SK-N-SH treated with all-trans-retinoic acid at 6 μM for 48 hours (cell line): ENCODE measurements at regions not wholly inside any gene's neighbourhood (a gene's known extent, or its start where the extent isn't known, plus 50 kb on each side); places are given as distances from the start of the nearest gene placed in this dataset.

Experiments
- ATAC-seq: fragments of 200-7000 bp; cut with Tn5 transposase; 3 replicates; pipeline ENCODE4 v1.9.1; 2020; ENCODE audit warnings: mild to moderate bottlenecking, moderate library complexity
- BACH2 ChIP-seq: fragments of 250-450 bp; sonication (Bioruptor Pico); IDR thresholded peaks from 2 replicates; pipeline ENCODE4 v1.9.0; 2021; ENCODE audit warnings: mild to moderate bottlenecking, borderline replicate concordance
- ESRRG ChIP-seq: fragments of 250-450 bp; sonication (Bioruptor Pico); IDR thresholded peaks from 2 replicates; pipeline ENCODE4 v1.6.1; 2021; ENCODE audit warnings: mild to moderate bottlenecking
- ISL1 ChIP-seq: fragments of 250-450 bp; sonication (Bioruptor Pico); IDR thresholded peaks from 2 replicates; pipeline ENCODE4 v2.1.2; 2022; ENCODE audit warnings: mild to moderate bottlenecking, moderate library complexity
- RARB ChIP-seq: fragments of 250-450 bp; sonication (Bioruptor Pico); IDR thresholded peaks from 2 replicates; pipeline ENCODE4 v1.8.0; 2021; ENCODE audit warnings: mild to moderate bottlenecking, moderate library complexity
- SNAI2 ChIP-seq: fragments of 250-450 bp; sonication (Bioruptor Pico); IDR thresholded peaks from 2 replicates; pipeline ENCODE4 v1.5.0; 2020; ENCODE audit warnings: mild to moderate bottlenecking, moderate library complexity
- TCF4 ChIP-seq: fragments of 250-450 bp; sonication (Bioruptor Pico); IDR thresholded peaks from 2 replicates; pipeline ENCODE4 v1.8.0; 2021; ENCODE audit warnings: mild to moderate bottlenecking, moderate library complexity, borderline replicate concordance
- ZC3H10 ChIP-seq: fragments of 250-450 bp; sonication (Bioruptor Pico); IDR thresholded peaks from 2 replicates; pipeline ENCODE4 v1.5.1; 2021; ENCODE audit warnings: mild to moderate bottlenecking, moderate library complexity
- ZFP3 ChIP-seq: fragments of 250-450 bp; sonication (Bioruptor Pico); IDR thresholded peaks from 2 replicates; pipeline ENCODE4 v1.5.0; 2020; ENCODE audit warnings: mild to moderate bottlenecking, moderate library complexity
- ZNF565 ChIP-seq: fragments of 450-650 bp; formaldehyde crosslinking; conservative IDR thresholded peaks from 2 replicates; pipeline ENCODE4 v1.5.0; 2020; ENCODE audit warnings: low read depth, mild to moderate bottlenecking, moderate library complexity
- ZNF70 ChIP-seq: fragments of 450-650 bp; formaldehyde crosslinking; IDR thresholded peaks from 2 replicates; pipeline ENCODE4 v1.5.0; 2020; ENCODE audit warnings: mild to moderate bottlenecking, moderate library complexity
- ZNF8 ChIP-seq: fragments of 450-650 bp; formaldehyde crosslinking; IDR thresholded peaks from 2 replicates; pipeline ENCODE4 v1.5.0; 2020; ENCODE audit warnings: mild to moderate bottlenecking, moderate library complexity
- TF ChIP-seq, protein P1 (sequence below): fragments of 250-450 bp; sonication (Bioruptor Pico); IDR thresholded peaks from 2 replicates; pipeline ENCODE4 v1.5.1; 2020; ENCODE audit warnings: low read depth, mild to moderate bottlenecking, moderate library complexity
- TF ChIP-seq, protein P2 (sequence below): fragments of 250-450 bp; sonication (Bioruptor Pico); IDR thresholded peaks from 2 replicates; pipeline ENCODE4 v1.5.1; 2021; ENCODE audit warnings: mild to moderate bottlenecking, moderate library complexity
- TF ChIP-seq, protein P3 (sequence below): fragments of 250-450 bp; sonication (Bioruptor Pico); IDR thresholded peaks from 2 replicates; pipeline ENCODE4 v1.5.0; 2020; ENCODE audit warnings: mild to moderate bottlenecking, moderate library complexity

DNA sequence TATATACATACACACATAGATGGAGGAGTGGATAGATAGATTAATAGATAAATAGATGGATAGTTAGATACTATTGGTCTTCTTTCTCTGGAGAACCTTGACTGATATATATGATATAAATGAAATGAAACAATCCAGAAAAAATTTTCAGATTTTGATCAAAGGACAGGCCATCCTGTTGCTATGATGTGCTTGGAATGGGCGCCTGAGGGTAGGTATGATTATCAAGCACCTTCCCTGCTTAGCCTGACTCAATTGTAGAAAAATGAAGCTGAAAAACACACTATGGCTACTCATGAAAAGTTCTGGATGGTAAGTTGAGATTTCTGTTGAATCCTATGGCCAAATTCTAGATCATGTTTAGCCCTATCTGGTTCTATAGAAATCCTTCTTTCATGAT, 266.5 kb upstream of the KLF4 start:
- TF ChIP-seq SNAI2 (CRISPR knock-in tag) = no peak
- TF ChIP-seq ZNF8 = no peak
- TF ChIP-seq, protein P1, sequence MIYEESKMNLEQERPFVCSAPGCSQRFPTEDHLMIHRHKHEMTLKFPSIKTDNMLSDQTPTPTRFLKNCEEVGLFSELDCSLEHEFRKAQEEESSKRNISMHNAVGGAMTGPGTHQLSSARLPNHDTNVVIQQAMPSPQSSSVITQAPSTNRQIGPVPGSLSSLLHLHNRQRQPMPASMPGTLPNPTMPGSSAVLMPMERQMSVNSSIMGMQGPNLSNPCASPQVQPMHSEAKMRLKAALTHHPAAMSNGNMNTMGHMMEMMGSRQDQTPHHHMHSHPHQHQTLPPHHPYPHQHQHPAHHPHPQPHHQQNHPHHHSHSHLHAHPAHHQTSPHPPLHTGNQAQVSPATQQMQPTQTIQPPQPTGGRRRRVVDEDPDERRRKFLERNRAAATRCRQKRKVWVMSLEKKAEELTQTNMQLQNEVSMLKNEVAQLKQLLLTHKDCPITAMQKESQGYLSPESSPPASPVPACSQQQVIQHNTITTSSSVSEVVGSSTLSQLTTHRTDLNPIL (CRISPR knock-in tag) = no peak
- no peak for TF ChIP-seq ZNF70
- TF ChIP-seq, all 23 proteins: peak for 0
- ATAC-seq = no peak

DNA sequence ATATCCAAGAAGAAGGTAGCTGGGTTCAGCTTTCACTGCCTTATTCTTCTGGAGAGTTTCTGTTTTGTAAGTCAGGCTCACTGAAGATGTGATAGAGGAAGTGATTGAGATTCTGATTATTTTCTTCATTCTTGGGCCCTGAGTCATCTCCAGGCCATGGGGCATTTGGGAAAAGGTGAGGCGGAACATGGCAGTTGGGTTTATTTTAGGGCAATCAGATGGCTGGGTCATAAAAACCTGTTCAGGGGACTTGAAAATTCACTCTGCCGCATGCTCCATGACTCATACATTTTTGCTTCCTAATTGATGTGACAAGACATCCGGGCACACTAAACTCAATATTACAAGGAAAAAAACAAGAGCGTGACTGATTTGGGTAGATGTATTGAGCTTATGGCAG, 265.7 kb upstream of the KLF4 start:
- TF ChIP-seq BACH2 (CRISPR knock-in tag) = no peak
- no peak for TF ChIP-seq RARB (CRISPR knock-in tag)
- TF ChIP-seq SNAI2 (CRISPR knock-in tag) = no peak
- TF ChIP-seq, protein P2, sequence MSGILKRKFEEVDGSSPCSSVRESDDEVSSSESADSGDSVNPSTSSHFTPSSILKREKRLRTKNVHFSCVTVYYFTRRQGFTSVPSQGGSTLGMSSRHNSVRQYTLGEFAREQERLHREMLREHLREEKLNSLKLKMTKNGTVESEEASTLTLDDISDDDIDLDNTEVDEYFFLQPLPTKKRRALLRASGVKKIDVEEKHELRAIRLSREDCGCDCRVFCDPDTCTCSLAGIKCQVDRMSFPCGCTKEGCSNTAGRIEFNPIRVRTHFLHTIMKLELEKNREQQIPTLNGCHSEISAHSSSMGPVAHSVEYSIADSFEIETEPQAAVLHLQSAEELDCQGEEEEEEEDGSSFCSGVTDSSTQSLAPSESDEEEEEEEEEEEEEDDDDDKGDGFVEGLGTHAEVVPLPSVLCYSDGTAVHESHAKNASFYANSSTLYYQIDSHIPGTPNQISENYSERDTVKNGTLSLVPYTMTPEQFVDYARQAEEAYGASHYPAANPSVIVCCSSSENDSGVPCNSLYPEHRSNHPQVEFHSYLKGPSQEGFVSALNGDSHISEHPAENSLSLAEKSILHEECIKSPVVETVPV (CRISPR knock-in tag) = no peak
- TF ChIP-seq, protein P3, sequence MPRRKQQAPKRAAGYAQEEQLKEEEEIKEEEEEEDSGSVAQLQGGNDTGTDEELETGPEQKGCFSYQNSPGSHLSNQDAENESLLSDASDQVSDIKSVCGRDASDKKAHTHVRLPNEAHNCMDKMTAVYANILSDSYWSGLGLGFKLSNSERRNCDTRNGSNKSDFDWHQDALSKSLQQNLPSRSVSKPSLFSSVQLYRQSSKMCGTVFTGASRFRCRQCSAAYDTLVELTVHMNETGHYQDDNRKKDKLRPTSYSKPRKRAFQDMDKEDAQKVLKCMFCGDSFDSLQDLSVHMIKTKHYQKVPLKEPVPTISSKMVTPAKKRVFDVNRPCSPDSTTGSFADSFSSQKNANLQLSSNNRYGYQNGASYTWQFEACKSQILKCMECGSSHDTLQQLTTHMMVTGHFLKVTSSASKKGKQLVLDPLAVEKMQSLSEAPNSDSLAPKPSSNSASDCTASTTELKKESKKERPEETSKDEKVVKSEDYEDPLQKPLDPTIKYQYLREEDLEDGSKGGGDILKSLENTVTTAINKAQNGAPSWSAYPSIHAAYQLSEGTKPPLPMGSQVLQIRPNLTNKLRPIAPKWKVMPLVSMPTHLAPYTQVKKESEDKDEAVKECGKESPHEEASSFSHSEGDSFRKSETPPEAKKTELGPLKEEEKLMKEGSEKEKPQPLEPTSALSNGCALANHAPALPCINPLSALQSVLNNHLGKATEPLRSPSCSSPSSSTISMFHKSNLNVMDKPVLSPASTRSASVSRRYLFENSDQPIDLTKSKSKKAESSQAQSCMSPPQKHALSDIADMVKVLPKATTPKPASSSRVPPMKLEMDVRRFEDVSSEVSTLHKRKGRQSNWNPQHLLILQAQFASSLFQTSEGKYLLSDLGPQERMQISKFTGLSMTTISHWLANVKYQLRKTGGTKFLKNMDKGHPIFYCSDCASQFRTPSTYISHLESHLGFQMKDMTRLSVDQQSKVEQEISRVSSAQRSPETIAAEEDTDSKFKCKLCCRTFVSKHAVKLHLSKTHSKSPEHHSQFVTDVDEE (CRISPR knock-in tag) = no peak
- TF ChIP-seq ISL1 (CRISPR knock-in tag) = peak; percentile 22; the same call in 1 of the 2 replicates
- peak; percentile 18 for ATAC-seq

DNA sequence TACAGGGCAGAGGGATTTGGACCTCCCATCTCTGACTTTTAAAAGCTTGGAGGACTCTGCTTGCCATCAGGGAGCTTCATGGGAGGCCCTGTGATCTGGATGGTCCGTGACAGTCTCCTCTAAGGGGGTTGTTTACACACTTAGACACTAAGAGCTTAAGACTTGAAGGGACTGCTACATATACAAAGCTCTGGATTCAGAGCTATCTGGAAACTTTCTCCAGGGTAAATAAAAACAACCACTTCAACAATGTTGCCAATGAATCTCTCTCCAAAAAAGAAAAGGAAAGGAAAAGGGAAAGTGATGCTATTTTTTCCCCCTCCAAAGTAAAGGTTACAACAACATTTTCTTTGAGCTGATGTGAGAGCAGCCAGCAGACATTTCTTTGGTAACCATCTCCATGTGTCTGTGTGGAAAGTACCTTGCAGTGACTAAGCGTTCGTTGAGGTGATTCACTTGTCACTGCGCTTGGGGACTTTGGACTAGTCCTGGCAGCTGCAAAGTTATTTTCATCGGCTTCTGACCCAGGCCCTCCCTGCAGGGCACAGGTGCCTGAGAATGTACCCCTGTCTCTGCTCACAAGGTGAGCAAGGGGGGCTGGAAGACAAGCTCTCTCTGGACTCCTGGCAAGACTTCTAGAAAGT, 262.1 kb upstream of the KLF4 start:
- TF ChIP-seq, protein P3 (CRISPR knock-in tag) = no peak
- TF ChIP-seq RARB (CRISPR knock-in tag) (no peak), ZNF565 (CRISPR knock-in tag) (no peak), TCF4 (CRISPR knock-in tag) (no peak), ZNF8 (no peak), ZFP3 (no peak), ZC3H10 (CRISPR knock-in tag) (no peak), ESRRG (CRISPR knock-in tag) (no peak)
- TF ChIP-seq, protein P1 (CRISPR knock-in tag) = no peak
- peak; percentile 28 for ATAC-seq

DNA sequence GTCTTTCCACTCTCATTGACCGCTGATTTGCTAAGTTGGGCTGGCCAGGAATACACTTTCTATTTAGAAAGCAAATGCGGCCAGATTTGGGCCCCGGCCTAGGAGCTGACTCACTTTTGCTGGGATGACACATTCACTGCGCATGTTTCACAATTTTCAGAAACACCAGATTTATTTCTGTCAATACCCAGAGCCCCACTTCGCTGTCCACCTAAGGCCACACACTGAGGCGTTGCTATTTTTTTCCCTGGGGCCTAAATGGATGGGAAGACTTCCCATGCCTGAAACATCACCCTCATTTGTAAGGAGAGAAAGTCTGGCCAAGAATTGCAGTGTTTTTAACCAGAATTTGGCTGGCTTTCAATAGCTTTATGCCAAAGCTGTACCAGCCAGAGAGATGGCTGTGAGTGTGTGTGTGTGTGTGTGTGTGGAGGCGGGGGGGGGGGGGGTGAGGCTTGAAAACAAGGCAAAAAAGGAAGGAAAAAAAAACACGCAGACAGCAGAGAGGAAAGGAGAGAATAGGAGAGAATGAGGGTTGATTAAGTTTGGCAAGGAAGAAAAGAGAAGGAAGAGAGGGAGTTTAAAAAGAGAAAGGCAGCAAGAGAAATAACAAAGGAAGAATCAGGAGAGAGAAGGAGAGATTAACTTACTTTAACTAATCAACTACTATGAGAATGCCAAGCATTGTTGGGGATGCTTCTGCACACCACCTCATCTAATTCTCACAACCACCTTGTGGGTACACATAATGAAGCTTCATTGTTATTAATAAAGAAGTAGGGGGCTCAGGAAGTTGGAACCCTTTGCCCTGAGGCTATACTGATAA, 261.4 kb upstream of the KLF4 start:
- ATAC-seq = peak; percentile 84
- TF ChIP-seq BACH2 (CRISPR knock-in tag) = no peak
- TF ChIP-seq ISL1 (CRISPR knock-in tag) = 0 out of 2 replicates have a peak, but pooled peaks have one; percentile 13
